ENCODE measurements at regions not wholly inside any gene's neighbourhood (a gene's known extent, or its start where the extent isn't known, plus 50 kb on each side); places are given as distances from the start of the nearest gene placed in this dataset. TPM values are rescaled to one million over a fixed set of nuclear protein-coding genes. Genes with fewer than 3 reads are reported as not detected.

DNA sequence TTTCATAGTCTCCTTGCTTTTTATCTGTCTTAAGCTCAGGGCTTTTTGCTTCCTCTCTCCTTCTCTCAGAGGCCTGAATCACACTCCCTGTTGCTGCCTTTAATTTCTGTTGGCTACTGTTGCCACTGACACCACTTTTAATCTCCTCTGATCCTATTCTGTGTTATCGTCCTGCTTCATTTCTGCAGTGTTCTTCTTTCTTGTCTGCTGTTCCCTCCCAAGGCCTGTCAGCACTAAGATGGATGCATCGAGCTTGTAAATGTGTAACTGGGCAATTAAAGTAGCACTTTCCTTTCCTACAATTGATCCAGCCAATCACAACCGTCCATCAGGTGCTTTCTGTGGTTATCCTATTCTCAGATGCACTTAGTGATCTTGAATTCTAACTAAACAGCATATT, 71.3 kb upstream of the VEPH1 start:
- DNase-seq = no peak

DNA sequence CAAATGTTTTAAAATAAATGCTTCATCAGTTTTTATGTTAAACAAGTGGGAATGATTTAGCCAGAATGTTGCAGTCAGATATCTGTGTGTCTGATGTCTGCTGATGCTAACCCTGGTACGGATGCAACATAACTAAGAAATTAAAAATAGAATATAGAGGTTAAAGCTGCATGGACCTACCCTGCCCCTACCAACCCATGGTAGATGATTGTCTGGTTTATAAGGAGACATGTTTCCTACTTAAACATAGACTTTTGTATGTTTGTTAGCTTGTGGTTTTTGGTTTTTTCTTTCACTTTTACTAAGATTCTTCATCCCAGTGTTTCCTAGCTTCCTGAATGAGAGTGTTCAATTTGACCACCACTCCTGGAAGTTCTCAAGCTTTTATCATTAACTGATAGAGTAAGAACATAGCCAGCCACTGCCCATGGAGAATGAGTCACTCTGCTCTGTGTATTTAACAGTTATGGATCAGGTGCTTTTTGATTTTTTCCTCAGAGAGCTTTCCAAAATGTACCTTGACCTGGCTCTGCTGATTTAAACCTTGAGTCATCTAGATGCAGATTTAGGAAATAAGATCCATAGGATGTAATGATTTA, 70.7 kb upstream of the VEPH1 start:
- no peak for DNase-seq

DNA sequence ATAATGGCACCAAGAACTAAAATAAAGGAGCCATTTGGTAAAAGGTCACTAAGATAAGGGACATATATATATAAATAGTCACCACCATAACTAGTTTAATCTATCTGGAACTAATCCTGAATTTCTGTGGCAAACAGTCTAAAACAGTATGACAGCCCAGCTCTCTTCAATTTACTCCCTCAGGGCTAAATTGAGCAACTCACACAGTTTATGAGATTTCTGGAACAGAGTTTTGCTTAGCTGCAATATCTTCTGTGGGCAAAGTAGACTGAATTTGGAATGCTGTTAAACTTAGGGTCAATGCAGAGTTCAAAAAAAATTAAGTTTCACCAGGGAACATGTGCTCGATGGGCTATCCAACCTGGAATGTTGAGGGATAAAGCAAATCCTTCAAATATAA, 70.1 kb upstream of the VEPH1 start:
- DNase-seq = no peak

DNA sequence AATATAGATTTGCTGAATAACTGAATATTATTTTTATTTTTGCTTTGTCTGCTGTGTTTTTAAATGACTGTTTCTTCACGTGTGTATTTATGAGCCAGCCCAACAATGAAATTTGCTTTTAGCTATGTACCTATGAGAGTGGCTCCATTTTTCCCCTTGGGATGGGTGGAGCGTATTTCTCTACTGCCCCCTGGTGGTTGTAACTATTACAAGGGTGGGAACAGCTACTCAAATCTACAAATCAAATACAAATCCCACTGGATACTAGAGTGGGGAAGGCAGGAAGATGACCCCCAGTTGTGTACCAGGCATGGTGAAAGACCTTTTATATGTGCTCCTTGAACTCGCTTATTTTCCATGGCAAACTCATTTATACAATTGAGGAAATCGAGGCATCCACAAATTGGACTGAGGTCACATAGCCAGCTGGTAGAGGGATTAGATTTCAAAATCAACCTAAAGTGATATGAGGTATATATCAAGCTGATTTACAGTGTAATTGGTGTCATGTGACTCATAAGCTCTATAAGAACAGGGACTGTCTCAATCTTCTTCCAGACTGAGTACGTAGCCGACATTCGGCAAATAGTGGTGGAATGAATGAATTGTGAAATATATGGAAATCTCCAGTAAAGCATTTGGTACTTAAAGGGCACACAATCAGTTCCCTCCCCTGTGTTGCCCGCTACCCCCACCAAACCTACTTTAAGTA, 69.5 kb upstream of the VEPH1 start:
- no peak for DNase-seq

DNA sequence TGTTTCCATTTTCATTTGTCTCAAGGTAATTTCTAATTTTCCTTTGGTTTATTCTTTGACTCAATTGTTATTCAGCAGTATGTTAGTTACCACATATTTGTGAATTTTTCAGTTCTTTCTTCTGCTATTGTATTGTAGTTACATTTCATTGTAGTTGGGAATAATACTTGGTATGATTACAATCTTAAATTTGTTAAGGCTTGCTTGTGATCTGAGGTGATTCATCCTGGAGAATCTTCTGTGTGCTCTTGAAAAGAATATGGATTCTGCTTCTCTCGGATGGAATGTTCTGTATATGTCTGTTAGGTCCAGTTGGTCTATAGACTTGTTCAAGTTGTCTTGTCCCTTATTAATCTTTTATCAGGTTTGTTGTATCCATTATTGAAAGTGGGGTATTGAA, 63.4 kb upstream of the VEPH1 start:
- no peak for DNase-seq

DNA sequence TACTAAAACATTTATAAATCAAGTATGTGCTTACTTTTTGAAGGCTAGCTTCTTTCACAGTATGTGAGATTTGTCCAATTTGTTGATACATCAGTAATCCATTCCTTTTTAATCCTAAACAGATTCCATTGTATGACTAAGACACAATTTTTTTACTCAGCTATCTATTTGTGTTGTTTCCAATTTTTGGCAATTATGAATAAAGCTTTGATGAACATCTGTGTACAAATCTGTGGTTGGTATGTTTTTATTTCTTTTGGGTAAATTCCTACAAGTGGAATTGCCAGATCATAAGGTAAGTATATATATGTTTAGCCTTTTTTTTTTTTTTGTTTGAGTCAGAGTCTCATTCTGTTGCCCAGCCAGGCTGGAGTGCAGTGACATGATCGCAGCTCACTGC, 56.2 kb upstream of the VEPH1 start:
- no peak for DNase-seq

Small RNA genes lying in the stretch of these regions (small RNA-seq; reads per million reads assigned to genes)
- gene RN7SKP46 = not detected

Measured in occipital lobe (tissue), 2 donors.